ENCODE measurements at regions not wholly inside any gene's neighbourhood (a gene's known extent, or its start where the extent isn't known, plus 50 kb on each side); places are given as distances from the start of the nearest gene placed in this dataset.
"Not testable (repeated sequence)": the region's sequence is repeated elsewhere in the genome, so short reads cannot be mapped to it uniquely, and the experiment has no call there.

- no peak for DNase-seq
Observed at GRCh38 chr6:16947375-16948015, 154.4 kb upstream of the STMND1 start.

DNA sequence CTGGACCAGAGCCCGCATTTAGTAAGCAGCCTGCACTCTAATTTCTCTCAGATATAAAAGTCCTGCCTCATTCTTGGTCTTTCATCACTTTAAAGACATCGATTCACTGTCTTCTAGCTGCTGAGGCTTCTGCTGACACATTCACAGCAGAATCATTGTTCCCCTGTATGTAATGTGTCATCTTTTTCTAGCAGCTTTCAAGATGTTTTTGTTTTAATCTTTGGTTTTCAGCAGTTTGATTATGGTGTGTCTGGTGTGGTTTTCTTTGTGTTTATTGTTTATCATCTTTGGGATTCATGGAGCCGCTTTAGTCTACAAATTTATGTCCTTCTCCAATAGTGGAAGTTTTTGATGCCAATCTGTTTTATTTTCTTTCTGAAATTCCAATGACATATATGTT is 157.3 kb upstream of the STMND1 start:
- no peak for DNase-seq

DNA sequence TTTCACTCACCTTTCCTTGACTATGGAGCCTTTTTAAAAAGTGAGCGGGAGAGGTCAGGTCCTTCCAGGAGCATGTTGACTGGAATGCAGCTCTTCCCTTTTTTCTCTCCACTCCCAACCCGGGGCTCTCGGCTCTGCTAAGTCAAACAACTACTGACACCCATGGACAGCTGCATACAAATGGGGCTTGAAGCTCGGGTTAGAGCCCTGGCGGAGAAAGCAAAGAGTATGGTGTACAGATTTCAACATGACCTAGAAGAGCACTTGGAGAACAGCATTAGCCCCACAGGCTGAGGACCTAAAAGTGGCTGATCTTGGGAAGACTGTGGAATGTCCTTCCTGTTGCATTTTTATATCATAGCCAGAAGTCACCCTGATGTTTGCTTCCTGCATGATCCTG is 162.0 kb upstream of the STMND1 start:
- no peak for DNase-seq

- no peak for DNase-seq
Observed at GRCh38 chr6:16939351-16939750, 162.5 kb upstream of the STMND1 start.

- DNase-seq, result no peak
Observed at GRCh38 chr6:16936893-16937292, 165.0 kb upstream of the STMND1 start.

DNA sequence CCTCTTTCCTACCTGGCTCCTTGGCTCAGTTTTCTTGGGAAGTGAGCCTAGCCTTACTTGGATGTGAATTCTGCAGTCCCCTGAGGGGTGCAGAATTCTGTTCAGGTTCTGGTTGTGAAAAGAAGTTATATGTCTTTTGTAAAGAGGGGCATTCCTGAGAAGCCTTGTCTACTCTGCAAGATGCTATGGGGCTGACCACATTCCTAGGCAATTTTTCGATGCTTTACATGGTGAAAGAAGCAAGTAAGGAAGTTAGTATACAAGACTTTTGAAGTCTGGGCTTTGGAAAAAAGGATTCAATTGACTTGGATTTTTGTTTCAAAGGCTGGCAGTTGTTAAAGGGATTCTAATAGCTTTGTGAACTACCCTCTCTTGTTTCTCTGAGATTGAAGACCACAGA is 167.9 kb upstream of the STMND1 start:
- DNase-seq, result no peak

- DNase-seq, result no peak
Observed at GRCh38 chr6:16933532-16933931, 168.3 kb upstream of the STMND1 start.

GRCh38 chr6:16932920-16933319 is 168.9 kb upstream of the STMND1 start:
- DNase-seq, result no peak

DNA sequence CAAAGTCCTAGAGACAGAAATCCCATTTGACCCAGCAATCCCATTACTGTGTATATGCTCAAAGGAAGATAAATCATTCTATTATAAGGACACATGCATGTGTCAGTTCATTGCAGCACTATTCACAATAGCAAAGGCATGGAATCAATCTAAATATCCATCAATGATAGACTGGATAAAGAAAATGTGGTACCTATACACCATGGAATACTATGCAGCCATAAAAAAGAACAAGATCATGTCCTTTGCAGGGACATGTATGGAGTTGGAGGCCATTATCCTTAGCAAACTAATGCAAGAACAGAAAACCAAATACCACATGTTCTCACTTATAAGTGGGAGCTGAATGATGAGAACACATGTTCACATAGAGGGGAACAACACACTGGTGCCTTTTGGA is 169.8 kb upstream of the ATXN1 start:
- not testable (repeated sequence) for DNase-seq

DNA sequence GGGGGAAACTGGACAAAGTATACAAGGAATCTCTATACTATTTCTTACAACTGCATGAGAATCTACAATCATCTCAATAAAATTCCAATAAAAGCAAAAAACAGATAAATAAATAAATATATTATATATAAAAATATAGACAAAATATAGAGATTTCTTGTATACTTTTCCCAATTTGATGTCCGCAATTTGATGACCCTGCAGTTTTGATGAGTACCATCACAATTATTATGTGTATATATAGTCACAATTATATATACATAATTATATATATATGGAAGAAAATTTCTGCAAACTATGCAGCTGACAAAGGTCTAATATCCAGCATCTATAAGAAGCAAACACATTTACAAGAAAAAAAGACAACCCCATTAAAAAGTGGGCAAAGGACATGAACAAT is 169.2 kb upstream of the ATXN1 start:
- DNase-seq, result no peak

GRCh38 chr6:16929809-16930208 is 168.5 kb upstream of the ATXN1 start:
- no peak for DNase-seq

GRCh38 chr6:16928387-16928786 is 167.1 kb upstream of the ATXN1 start:
- no peak for DNase-seq

GRCh38 chr6:16927205-16927604 is 165.9 kb upstream of the ATXN1 start:
- DNase-seq, result no peak

GRCh38 chr6:16925461-16925860 is 164.2 kb upstream of the ATXN1 start:
- no peak for DNase-seq

- no peak for DNase-seq
Observed at GRCh38 chr6:16922282-16922681, 161.0 kb upstream of the ATXN1 start.

GRCh38 chr6:16921399-16922110 is 160.3 kb upstream of the ATXN1 start:
- no peak for DNase-seq

GRCh38 chr6:16918586-16918985 is 157.3 kb upstream of the ATXN1 start:
- DNase-seq, result no peak

- DNase-seq, result no peak
Observed at GRCh38 chr6:16914184-16914583, 152.9 kb upstream of the ATXN1 start.

DNA sequence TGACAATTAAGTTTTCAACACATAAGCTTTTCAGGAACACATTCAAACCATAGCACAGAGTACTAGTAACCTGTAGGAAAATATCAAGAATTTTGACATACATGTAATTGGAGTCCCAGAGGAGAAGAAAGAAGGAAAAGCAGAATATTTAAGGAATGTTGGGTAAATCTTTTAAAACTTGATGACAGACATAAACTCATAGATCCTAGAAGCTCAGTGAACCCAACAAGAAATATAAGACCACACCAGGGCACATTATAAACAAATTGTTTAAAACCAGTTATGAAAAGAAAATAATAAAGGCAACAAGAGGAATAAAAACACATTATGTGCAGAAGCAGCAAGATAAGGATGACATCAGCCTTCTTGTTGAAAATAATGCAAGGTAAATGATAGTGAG is 151.5 kb upstream of the ATXN1 start:
- no peak for DNase-seq

DNA sequence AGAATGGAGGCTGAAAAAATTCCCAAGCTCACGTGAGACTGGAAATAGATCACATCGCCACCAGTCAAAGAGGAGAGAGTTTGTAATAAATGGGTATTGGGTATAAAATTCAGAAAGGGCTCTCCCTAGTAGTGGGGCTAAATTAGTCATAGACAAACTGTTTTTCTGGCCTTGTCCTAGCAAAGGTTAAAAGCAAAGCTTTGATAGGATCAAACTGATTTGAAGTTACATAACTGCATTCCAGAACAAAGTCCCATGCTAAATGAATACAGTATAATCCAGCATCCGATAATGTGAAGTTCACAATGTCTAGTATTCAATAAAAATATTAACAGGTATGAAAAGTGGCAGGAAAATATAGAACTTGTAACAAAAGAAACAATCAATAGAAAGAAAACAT is 149.8 kb upstream of the ATXN1 start:
- DNase-seq, result no peak

- no peak for DNase-seq
Observed at GRCh38 chr6:16909658-16910360, 148.5 kb upstream of the ATXN1 start.

DNA sequence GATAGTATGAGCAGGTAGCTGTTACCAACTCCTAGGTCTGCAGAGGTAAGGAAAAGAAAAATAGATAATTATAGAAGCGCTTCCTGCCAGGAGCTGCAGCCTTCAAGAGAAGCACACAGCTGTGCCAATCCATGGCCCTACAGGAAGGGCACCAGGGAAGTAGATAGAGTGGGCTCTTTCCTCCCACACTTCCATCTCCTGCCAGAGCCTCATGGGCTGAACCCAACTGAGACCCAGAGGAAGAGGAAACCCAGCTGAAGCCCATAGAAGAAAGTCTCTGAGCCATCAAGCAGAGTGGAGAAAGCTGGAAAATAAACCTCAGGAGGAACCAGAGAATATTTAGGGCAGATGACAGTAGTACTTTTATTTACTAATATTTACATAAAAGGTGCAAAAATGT is 146.7 kb upstream of the ATXN1 start:
- DNase-seq, result no peak

GRCh38 chr6:16904957-16905356 is 143.7 kb upstream of the ATXN1 start:
- DNase-seq, result no peak

GRCh38 chr6:16903470-16903869 is 142.2 kb upstream of the ATXN1 start:
- DNase-seq, result no peak
